Endothelial cell of umbilical vein (primary cell): ENCODE measurements at regions not wholly inside any gene's neighbourhood (a gene's known extent, or its start where the extent isn't known, plus 50 kb on each side); places are given as distances from the start of the nearest gene placed in this dataset.

Source experiments
- BruUV-seq: library from RNA; stranded (reverse); fragments of 400-500 nt; replicated peaks from 2 replicates; lab custom pipeline; 2021; lab: Mats Ljungman, UMichigan
- CTCF ChIA-PET: fragments of 300-600, 350-600 bp; sonication (Branson Sonifier 250); formaldehyde crosslinking; loops from one replicate; lab custom pipeline; 2021; ENCODE audit warnings: antibody characterized with exemption, inconsistent platforms; lab: Charles Lee
- POLR2A ChIA-PET: fragments of 300-600, 350-600 bp; sonication (Branson Sonifier 250); formaldehyde crosslinking; loops from one replicate; lab custom pipeline; 2021; ENCODE audit warnings: antibody characterized with exemption, inconsistent platforms; lab: Charles Lee
- DNase-seq: peaks from one replicate; pipeline ENCODE4 v3.0.0-alpha.2; 2011; ENCODE audit warnings: low read depth, low spot score
- FAIRE-seq: peaks from 2 replicates; lab custom pipeline; 2011; peaks lifted over from hg19 to GRCh38; lab: Jason Lieb, UNC
- H2AFZ ChIP-seq: 2 replicates; pipeline ENCODE4 v1.6.0; 2012; ENCODE audit warnings: low read depth, low read length, control low read depth, inconsistent platforms
- H3K27ac ChIP-seq: 2 replicates; pipeline ENCODE4 v1.5.1; 2011; ENCODE audit warnings: low read depth, mild to moderate bottlenecking, control low read depth, low read length, moderate library complexity; ENCODE audit not compliant: insufficient read depth
- H3K27me3 ChIP-seq, 2 experiments: 2 replicates each; pipeline versions ENCODE4 v1.6.0 to v1.6.1; 2011; ENCODE audit warnings: low read length in 2 of 2, mixed read lengths in 1 of 2; ENCODE audit not compliant: control insufficient read depth in 2 of 2, insufficient read depth in 2 of 2
- H3K36me3 ChIP-seq, 2 experiments: 2 replicates in 1 of 2; 3 replicates in 1 of 2; pipeline ENCODE4 v1.5.1; 2011; ENCODE audit warnings: low read length in 2 of 2, mild to moderate bottlenecking in 1 of 2, moderate library complexity in 1 of 2; ENCODE audit not compliant: control insufficient read depth in 2 of 2, insufficient read depth in 2 of 2; ENCODE audit errors: extremely low read depth in 1 of 2
- H3K4me1 ChIP-seq: 3 replicates; pipeline ENCODE4 v1.5.1; 2011; ENCODE audit warnings: mild to moderate bottlenecking, low read length; ENCODE audit not compliant: control insufficient read depth, insufficient read depth; ENCODE audit errors: extremely low read depth
- H3K4me2 ChIP-seq: 2 replicates; pipeline ENCODE4 v1.6.1; 2011; ENCODE audit warnings: low read length, control low read depth, mixed read lengths; ENCODE audit not compliant: insufficient read depth
- H3K4me3 ChIP-seq, 3 experiments: fragments of 200-600 bp in 1 of 3; sonication (generic), shearing (Covaris generic) in 1 of 3; replicated peaks in 1 of 3; 2 replicates each; pipeline ENCODE4 v1.5.1; 2011 to 2016; ENCODE audit warnings: control low read depth in 3 of 3, low read length in 3 of 3, mild to moderate bottlenecking in 2 of 3, inconsistent platforms in 1 of 3, low read depth in 1 of 3, moderate library complexity in 1 of 3; ENCODE audit not compliant: insufficient read depth in 1 of 3
- H3K79me2 ChIP-seq: 2 replicates; pipeline ENCODE4 v1.6.0; 2012; ENCODE audit warnings: low read length, inconsistent platforms; ENCODE audit not compliant: control insufficient read depth, insufficient read depth
- H3K9ac ChIP-seq: replicated peaks from 2 replicates; pipeline ENCODE3; 2011; ENCODE audit warnings: low read length, control low read depth; ENCODE audit not compliant: insufficient read depth; ENCODE audit errors: extremely low read depth
- H3K9me1 ChIP-seq: replicated peaks from 3 replicates; pipeline ENCODE4 v1.6.0; 2011; ENCODE audit warnings: mild to moderate bottlenecking, low read length; ENCODE audit not compliant: control insufficient read depth, insufficient read depth; ENCODE audit errors: extremely low read depth
- H3K9me3 ChIP-seq: replicated peaks from 2 replicates; pipeline ENCODE4 v1.5.1; 2012; ENCODE audit warnings: low read length, inconsistent platforms; ENCODE audit not compliant: control insufficient read depth, insufficient read depth
- H4K20me1 ChIP-seq: replicated peaks from 2 replicates; pipeline ENCODE3; 2011; ENCODE audit warnings: mild to moderate bottlenecking, low read length; ENCODE audit not compliant: control insufficient read depth, insufficient read depth; ENCODE audit errors: extremely low read depth
- CTCF ChIP-seq, 2 donors: IDR thresholded peaks; 1 replicate in 1 of 2; 2 replicates in 1 of 2; pipeline ENCODE4 v1.5.1; 2011; ENCODE audit warnings: low read length in 2 of 2, mild to moderate bottlenecking in 2 of 2, moderate library complexity in 2 of 2, control low read depth in 1 of 2, inconsistent platforms in 1 of 2, low read depth in 1 of 2; ENCODE audit not compliant: insufficient read depth in 1 of 2; ENCODE audit errors: extremely low read depth in 1 of 2
- EZH2 ChIP-seq: IDR thresholded peaks from 2 replicates; pipeline ENCODE4 v1.6.1; 2012; ENCODE audit warnings: borderline replicate concordance, low read depth, mild to moderate bottlenecking, moderate library complexity, low read length, inconsistent platforms; ENCODE audit not compliant: severe bottlenecking
- FOS ChIP-seq: IDR thresholded peaks from 2 replicates; pipeline ENCODE4 v1.6.1; 2011; ENCODE audit warnings: mild to moderate bottlenecking, low read length, moderate library complexity, borderline replicate concordance; ENCODE audit not compliant: insufficient read depth
- GATA2 ChIP-seq: IDR thresholded peaks from 2 replicates; pipeline ENCODE4 v1.7.0; 2011; ENCODE audit warnings: low read depth, mild to moderate bottlenecking, moderate library complexity, mixed read lengths, low read length; ENCODE audit not compliant: insufficient read length, insufficient read depth
- JUN ChIP-seq: IDR thresholded peaks from 2 replicates; pipeline ENCODE4 v1.6.1; 2011; ENCODE audit warnings: borderline replicate concordance, low read depth; ENCODE audit not compliant: insufficient read length, insufficient read depth
- MAX ChIP-seq: IDR thresholded peaks from 2 replicates; pipeline ENCODE4 v1.6.1; 2011; ENCODE audit not compliant: insufficient read depth, insufficient read length
- MYC ChIP-seq: IDR thresholded peaks from one replicate; pipeline ENCODE4 v1.6.1; 2011; ENCODE audit warnings: mild to moderate bottlenecking, low read depth, low read length
- POLR2A ChIP-seq: IDR thresholded peaks from 2 replicates; pipeline ENCODE4 v1.6.1; 2012; ENCODE audit warnings: low read depth, mild to moderate bottlenecking, control low read depth, low read length
- POLR2AphosphoS5 ChIP-seq: IDR thresholded peaks from 2 replicates; pipeline ENCODE4 v1.6.1; 2012; ENCODE audit warnings: low read depth, mild to moderate bottlenecking, control low read depth, low read length, moderate library complexity; ENCODE audit not compliant: insufficient read depth
- dilution Hi-C: fragments of 300-500 bp; cut with MboI; formaldehyde crosslinking; loops from one replicate; pipeline ENCODE4 v1.15.0; 2019; ENCODE audit warnings: low sequenced_read_pairs; ENCODE audit not compliant: extremely low pct_ligation_motif_present
- intact Hi-C: fragments of 100-400 bp; cut with micrococcal nuclease; formaldehyde crosslinking; loops from one replicate; pipeline ENCODE4 v1.10.0; 2022

- intact Hi-C loops (loop anchor here (10.0 kb wide), 1 partner anchor 993 kb away; no protein-coding TSS in a partner anchor), dilution Hi-C loops (no loop called here)
- no peak overlapping the region for H3K4me3 ChIP-seq
- no peak overlapping the region for H3K4me2 ChIP-seq
- ChIA-PET POLR2A (interaction anchor here (0.6 kb wide), 1 partner anchor 334 kb away, joined by 3 read pairs; no protein-coding TSS in a partner anchor), CTCF (no interaction called here)
- no peaks in the 10 kb centered on the region for H3K79me2 ChIP-seq
- no peak overlapping the region for H3K9ac ChIP-seq
- H2AFZ ChIP-seq = no peak overlapping the region
- DNase-seq (no peak), FAIRE-seq (no peak)
- H3K27me3 ChIP-seq = no peaks in the 10 kb centered on the region
- no peaks in the 10 kb centered on the region for H3K36me3 ChIP-seq
- no peaks in the 10 kb centered on the region for H4K20me1 ChIP-seq
- H3K4me1 ChIP-seq = no peaks in the 10 kb centered on the region
- no TSS peak for BruUV-seq
- H3K27ac ChIP-seq = no peak overlapping the region
- no peak for TF ChIP-seq MAX
- TF ChIP-seq CTCF (IDR thresholded peaks at IDR 0.05; ENCODE audit: extremely low read depth in 1 of 2, insufficient read depth in 1 of 2, low read depth in 1 of 2, low read length in 2 of 2) = no peak
- TF ChIP-seq FOS = no peak
- TF ChIP-seq GATA2 = no peak
- no peak for TF ChIP-seq JUN
- TF ChIP-seq POLR2AphosphoS5 = no peak
- no peak for TF ChIP-seq MYC
- no peak for TF ChIP-seq POLR2A
- no peak for TF ChIP-seq EZH2
- H3K9me1 ChIP-seq = no peaks in the 10 kb centered on the region
- H3K9me3 ChIP-seq = no peaks in the 10 kb centered on the region
These were observed 73.4 kb upstream of the SDK2 start for GRCh38 chr17:73717690-73718089.
